Endothelial cell of umbilical vein (primary cell): ENCODE measurements at regions not wholly inside any gene's neighbourhood (a gene's known extent, or its start where the extent isn't known, plus 50 kb on each side); places are given as distances from the start of the nearest gene placed in this dataset.

Experiments
- EZH2 ChIP-seq: IDR thresholded peaks from 2 replicates; pipeline ENCODE4 v1.6.1; 2012; ENCODE audit warnings: borderline replicate concordance, low read depth, mild to moderate bottlenecking, moderate library complexity, low read length, inconsistent platforms; ENCODE audit not compliant: severe bottlenecking
- FOS ChIP-seq: IDR thresholded peaks from 2 replicates; pipeline ENCODE4 v1.6.1; 2011; ENCODE audit warnings: mild to moderate bottlenecking, low read length, moderate library complexity, borderline replicate concordance; ENCODE audit not compliant: insufficient read depth
- GATA2 ChIP-seq: IDR thresholded peaks from 2 replicates; pipeline ENCODE4 v1.7.0; 2011; ENCODE audit warnings: low read depth, mild to moderate bottlenecking, moderate library complexity, mixed read lengths, low read length; ENCODE audit not compliant: insufficient read length, insufficient read depth
- MYC ChIP-seq: IDR thresholded peaks from one replicate; pipeline ENCODE4 v1.6.1; 2011; ENCODE audit warnings: mild to moderate bottlenecking, low read depth, low read length
- POLR2A ChIP-seq: IDR thresholded peaks from 2 replicates; pipeline ENCODE4 v1.6.1; 2012; ENCODE audit warnings: low read depth, mild to moderate bottlenecking, control low read depth, low read length
- POLR2AphosphoS5 ChIP-seq: IDR thresholded peaks from 2 replicates; pipeline ENCODE4 v1.6.1; 2012; ENCODE audit warnings: low read depth, mild to moderate bottlenecking, control low read depth, low read length, moderate library complexity; ENCODE audit not compliant: insufficient read depth
- TF ChIP-seq, protein P1 (sequence below), 2 donors: IDR thresholded peaks; 1 replicate in 1 of 2; 2 replicates in 1 of 2; pipeline ENCODE4 v1.5.1; 2011; ENCODE audit warnings: low read length in 2 of 2, mild to moderate bottlenecking in 2 of 2, moderate library complexity in 2 of 2, control low read depth in 1 of 2, inconsistent platforms in 1 of 2, low read depth in 1 of 2; ENCODE audit not compliant: insufficient read depth in 1 of 2; ENCODE audit errors: extremely low read depth in 1 of 2
- TF ChIP-seq, protein P2 (sequence below): IDR thresholded peaks from 2 replicates; pipeline ENCODE4 v1.6.1; 2011; ENCODE audit not compliant: insufficient read depth, insufficient read length

DNA sequence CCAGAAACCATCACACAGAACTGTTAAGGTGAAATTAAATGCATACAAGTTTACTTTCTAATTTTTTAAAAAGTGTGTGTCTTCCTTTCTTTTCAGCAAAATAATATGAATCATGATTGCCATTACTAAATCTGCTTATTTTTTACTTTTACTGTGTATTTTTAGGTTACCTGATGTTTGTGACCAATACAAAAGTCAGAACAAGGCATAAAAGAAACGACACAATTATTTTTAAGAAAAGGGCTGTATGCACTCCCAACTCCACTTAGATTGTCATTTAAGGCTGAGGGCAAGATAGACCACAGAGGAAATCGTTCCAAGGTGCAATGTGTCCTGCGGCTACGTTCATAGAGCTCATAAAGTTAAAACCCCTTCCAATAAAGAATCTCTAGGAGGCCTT lies 797.0 kb downstream of the TDRD15 start:
- TF ChIP-seq, protein P1, sequence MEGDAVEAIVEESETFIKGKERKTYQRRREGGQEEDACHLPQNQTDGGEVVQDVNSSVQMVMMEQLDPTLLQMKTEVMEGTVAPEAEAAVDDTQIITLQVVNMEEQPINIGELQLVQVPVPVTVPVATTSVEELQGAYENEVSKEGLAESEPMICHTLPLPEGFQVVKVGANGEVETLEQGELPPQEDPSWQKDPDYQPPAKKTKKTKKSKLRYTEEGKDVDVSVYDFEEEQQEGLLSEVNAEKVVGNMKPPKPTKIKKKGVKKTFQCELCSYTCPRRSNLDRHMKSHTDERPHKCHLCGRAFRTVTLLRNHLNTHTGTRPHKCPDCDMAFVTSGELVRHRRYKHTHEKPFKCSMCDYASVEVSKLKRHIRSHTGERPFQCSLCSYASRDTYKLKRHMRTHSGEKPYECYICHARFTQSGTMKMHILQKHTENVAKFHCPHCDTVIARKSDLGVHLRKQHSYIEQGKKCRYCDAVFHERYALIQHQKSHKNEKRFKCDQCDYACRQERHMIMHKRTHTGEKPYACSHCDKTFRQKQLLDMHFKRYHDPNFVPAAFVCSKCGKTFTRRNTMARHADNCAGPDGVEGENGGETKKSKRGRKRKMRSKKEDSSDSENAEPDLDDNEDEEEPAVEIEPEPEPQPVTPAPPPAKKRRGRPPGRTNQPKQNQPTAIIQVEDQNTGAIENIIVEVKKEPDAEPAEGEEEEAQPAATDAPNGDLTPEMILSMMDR (IDR thresholded peaks at IDR 0.05; ENCODE audit: extremely low read depth in 1 of 2, insufficient read depth in 1 of 2, low read depth in 1 of 2, low read length in 2 of 2): no peak
- TF ChIP-seq EZH2 (no peak), FOS (no peak), POLR2A (no peak), POLR2AphosphoS5 (no peak), MYC (no peak), GATA2 (no peak)
- TF ChIP-seq, protein P2, sequence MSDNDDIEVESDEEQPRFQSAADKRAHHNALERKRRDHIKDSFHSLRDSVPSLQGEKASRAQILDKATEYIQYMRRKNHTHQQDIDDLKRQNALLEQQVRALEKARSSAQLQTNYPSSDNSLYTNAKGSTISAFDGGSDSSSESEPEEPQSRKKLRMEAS: no peak
